ENCODE measurements at regions not wholly inside any gene's neighbourhood (a gene's known extent, or its start where the extent isn't known, plus 50 kb on each side); places are given as distances from the start of the nearest gene placed in this dataset.

DNA sequence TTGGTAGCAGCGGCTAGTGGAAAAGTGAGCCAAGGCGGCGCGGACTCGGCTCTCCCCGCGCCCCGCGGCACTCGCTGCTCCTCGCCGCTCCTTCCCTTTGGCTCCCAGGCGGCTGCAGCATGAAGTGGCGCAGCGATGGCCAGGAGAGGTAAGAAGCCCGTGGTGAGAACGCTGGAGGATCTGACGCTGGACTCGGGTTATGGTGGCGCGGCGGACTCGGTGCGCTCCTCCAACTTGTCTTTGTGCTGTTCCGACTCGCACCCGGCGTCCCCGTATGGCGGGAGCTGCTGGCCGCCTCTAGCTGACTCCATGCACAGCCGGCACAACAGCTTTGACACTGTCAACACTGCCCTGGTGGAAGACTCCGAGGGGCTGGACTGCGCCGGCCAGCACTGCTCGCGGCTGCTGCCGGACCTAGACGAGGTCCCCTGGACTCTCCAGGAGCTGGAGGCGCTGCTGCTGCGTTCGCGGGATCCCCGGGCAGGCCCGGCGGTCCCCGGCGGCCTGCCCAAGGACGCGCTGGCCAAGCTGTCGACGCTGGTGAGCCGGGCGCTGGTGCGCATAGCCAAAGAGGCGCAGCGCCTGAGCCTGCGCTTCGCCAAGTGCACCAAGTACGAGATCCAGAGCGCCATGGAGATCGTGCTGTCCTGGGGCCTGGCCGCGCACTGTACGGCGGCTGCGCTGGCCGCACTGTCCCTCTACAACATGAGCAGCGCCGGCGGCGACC, 225.6 kb upstream of the CRY1 start:
- no peak for TF ChIP-seq ZFX (IDR thresholded peaks at IDR 0.05)
- TF ChIP-seq, protein P1, sequence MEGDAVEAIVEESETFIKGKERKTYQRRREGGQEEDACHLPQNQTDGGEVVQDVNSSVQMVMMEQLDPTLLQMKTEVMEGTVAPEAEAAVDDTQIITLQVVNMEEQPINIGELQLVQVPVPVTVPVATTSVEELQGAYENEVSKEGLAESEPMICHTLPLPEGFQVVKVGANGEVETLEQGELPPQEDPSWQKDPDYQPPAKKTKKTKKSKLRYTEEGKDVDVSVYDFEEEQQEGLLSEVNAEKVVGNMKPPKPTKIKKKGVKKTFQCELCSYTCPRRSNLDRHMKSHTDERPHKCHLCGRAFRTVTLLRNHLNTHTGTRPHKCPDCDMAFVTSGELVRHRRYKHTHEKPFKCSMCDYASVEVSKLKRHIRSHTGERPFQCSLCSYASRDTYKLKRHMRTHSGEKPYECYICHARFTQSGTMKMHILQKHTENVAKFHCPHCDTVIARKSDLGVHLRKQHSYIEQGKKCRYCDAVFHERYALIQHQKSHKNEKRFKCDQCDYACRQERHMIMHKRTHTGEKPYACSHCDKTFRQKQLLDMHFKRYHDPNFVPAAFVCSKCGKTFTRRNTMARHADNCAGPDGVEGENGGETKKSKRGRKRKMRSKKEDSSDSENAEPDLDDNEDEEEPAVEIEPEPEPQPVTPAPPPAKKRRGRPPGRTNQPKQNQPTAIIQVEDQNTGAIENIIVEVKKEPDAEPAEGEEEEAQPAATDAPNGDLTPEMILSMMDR (conservative IDR thresholded peaks at IDR 0.05): no peak
- no peak overlapping the region for H3K27ac ChIP-seq

DNA sequence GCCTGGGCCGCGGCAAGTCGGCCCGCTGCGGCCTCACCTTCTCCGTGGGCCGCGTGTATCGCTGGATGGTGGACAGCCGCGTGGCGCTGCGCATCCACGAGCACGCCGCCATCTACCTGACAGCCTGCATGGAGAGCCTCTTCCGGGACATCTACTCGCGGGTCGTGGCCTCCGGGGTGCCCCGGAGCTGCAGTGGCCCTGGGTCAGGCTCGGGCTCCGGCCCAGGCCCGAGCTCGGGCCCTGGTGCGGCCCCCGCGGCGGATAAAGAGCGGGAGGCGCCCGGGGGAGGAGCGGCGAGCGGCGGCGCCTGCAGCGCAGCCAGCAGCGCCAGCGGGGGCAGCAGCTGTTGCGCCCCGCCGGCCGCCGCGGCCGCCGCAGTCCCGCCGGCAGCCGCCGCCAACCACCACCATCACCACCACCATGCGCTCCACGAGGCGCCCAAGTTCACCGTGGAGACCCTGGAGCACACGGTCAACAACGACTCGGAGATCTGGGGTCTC, 226.2 kb upstream of the CRY1 start:
- TF ChIP-seq ZFX (IDR thresholded peaks at IDR 0.05): 0 out of 2 replicates have a peak, but pooled peaks have one; percentile 5
- TF ChIP-seq, protein P1 (conservative IDR thresholded peaks at IDR 0.05): no peak
- no peak overlapping the region for H3K27ac ChIP-seq

DNA sequence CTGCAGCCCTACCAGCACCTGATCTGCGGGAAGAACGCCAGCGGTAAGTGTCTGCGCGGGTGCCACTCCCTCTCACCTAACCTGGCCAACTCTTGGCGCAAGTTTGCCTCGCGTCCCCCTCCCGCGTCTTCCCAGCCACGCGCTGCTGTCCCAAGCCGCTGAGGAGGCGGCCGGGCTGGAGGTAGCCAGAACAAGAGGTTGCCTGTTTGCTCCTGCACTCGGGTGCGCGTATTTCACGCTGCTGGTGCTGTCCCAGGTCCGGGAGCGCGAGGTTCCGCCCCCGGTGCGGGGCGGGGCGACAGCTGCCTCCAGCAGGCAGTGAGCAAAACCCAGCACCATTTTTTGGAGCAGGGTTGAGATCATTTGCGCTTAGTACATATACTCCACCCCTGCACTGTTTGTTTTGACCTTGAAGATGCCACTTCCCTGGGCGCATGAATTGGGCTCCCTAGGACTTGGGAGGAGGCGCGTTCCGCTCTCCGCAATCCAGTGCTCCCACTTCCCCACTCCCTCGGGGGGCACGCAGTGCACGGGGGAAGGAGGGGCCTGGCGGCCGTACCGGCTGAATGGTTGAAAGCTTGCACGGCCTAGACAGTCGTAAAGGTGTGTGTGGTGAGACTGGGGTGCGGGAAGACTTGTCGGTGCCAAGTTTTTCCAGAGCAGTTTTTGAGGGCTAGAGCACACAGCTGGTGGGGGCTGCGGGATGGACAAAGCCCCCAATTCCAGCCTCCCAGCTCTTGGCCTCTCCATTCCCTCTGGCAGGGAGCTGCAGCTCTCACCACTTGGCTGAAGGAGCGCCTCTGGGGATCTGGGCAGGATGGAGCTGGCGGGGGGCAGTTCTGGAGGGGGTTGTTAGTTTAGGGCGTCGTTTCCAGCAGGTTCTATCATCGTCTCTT, 226.9 kb upstream of the CRY1 start:
- no peak overlapping the region for H3K27ac ChIP-seq
- TF ChIP-seq ZFX (IDR thresholded peaks at IDR 0.05): no peak
- TF ChIP-seq, protein P1 (conservative IDR thresholded peaks at IDR 0.05): no peak

DNA sequence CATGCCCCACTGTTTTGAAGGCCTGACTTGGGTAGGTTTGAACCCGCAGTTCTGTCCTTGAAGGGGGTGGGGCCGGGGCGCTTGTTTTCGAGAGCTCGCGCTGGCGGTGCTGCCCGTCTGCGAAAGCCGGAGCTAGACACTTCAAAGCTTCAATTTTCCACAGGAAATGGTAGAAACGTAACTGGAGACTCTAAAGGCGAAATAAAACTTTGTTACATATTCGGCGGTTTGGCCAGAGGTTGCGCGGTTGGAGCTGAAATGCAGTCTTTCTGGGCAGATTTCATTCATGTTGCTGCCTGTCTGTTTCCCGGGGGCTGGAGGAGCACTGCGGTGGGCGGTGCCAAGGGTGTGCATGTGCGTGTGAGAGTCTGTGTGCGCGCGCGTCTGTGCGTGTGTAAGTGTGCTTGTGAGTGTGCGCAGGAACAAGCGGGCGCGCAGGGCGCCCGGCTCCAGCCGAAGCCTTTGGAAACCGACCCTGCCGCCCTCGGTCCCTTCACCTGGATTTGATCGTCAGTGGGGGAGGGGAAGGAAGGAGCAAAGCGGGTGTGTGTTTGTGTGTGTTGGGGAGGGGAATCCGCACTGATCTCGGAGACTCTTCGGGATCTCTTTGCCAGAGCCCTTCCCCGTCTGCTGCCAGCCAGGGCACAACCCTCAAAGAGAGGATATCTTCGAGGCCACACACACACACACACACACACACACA, 227.7 kb upstream of the CRY1 start:
- no peak overlapping the region for H3K27ac ChIP-seq
- no peak for TF ChIP-seq ZFX (IDR thresholded peaks at IDR 0.05)
- TF ChIP-seq, protein P1 (conservative IDR thresholded peaks at IDR 0.05): no peak

DNA sequence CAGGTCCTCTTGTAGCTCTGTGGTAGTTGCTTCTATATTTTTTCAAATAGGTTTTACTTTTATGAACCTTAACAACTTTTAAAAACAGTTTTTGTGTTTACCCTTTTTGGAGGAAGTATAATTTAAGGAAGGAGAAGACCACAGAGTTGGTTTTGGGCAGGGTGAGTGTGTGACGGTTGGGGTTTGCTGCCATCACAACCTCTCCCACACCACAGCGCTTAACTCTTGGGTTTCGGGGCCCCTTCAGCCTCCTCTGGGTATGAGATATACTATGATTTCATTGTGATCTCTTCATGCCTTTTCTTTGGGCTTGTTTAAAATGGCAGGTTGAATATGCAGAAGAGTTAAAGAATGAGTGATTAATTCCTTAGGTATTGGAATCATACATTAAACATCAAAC, 228.7 kb upstream of the CRY1 start:
- TF ChIP-seq, protein P1 (conservative IDR thresholded peaks at IDR 0.05): no peak
- no peak for TF ChIP-seq ZFX (IDR thresholded peaks at IDR 0.05)
- H3K27ac ChIP-seq: no peak overlapping the region

DNA sequence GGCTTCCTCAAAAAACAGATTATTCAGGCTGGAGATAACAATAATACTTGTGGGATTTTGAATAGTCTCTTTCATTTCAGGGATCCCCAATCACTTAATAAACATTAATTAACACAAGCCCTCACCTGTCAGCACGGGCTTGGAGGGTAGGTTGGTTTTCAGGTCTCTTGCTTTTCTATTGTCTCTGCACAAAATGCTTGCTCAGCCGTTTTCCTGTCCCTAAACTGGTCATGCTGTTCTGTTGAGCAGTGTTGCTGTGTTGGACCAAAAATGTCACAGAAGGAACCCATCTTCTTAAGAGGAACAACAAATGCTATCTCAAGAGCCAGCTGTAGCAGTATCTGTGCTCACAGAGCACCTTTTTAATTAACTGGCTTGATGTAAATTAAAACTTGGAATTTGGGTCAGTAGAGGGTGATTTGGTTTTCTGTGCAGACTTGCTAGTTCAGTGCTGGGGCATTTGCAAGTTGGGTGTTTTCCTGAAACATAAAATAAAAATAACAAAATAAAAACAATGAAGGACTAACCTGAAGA, 231.8 kb upstream of the CRY1 start:
- no peak overlapping the region for H3K27ac ChIP-seq
- TF ChIP-seq, protein P1 (conservative IDR thresholded peaks at IDR 0.05): no peak
- TF ChIP-seq ZFX (IDR thresholded peaks at IDR 0.05): no peak
